IMR-90 (cell line): ENCODE measurements at regions not wholly inside any gene's neighbourhood (a gene's known extent, or its start where the extent isn't known, plus 50 kb on each side); places are given as distances from the start of the nearest gene placed in this dataset.

Experiments
- ATAC-seq: fragments of 200-7000 bp; cut with Tn5 transposase; 2 replicates; pipeline ENCODE4 v1.9.1; 2020; ENCODE audit warnings: low read depth, mild to moderate bottlenecking, moderate library complexity
- BruUV-seq: library from RNA; stranded (reverse); fragments of 400-500 nt; replicated peaks from 2 replicates; lab custom pipeline; 2021; lab: Mats Ljungman, UMichigan
- CTCF ChIA-PET: fragments of 300-600 bp; formaldehyde crosslinking; extraction: SDS; loops from one replicate; lab custom pipeline; 2021; ENCODE audit warnings: antibody characterized with exemption; lab: Yijun Ruan, JAX
- POLR2A ChIA-PET: fragments of 300-600 bp; sonication (Branson Sonifier 250); formaldehyde crosslinking; loops from one replicate; lab custom pipeline; 2022; ENCODE audit warnings: antibody characterized with exemption; ENCODE audit not compliant: unreplicated experiment; lab: Charles Lee
- DNase-seq: peaks from one replicate; pipeline ENCODE4 v3.0.0; 2013
- H2AFZ ChIP-seq: replicated peaks from 2 replicates; pipeline ENCODE3; 2013; ENCODE audit warnings: low read length, mild to moderate bottlenecking; ENCODE audit not compliant: poor library complexity
- H2AK5ac ChIP-seq: 2 replicates; pipeline ENCODE4 v1.6.1; 2013; ENCODE audit warnings: low read depth, low read length, inconsistent platforms
- H2AK9ac ChIP-seq: replicated peaks from 2 replicates; pipeline ENCODE3; 2013; ENCODE audit warnings: mild to moderate bottlenecking, low read depth, low read length, moderate library complexity; ENCODE audit not compliant: poor library complexity
- H2BK120ac ChIP-seq: 2 replicates; pipeline ENCODE4 v1.6.1; 2013; ENCODE audit warnings: low read depth, low read length, inconsistent platforms
- H2BK15ac ChIP-seq: 3 replicates; pipeline ENCODE4 v1.6.1; 2013; ENCODE audit warnings: low read depth, low read length, inconsistent platforms
- H2BK20ac ChIP-seq: 2 replicates; pipeline ENCODE4 v1.6.1; 2013; ENCODE audit warnings: low read depth, mild to moderate bottlenecking, inconsistent platforms, low read length, moderate library complexity
- H2BK5ac ChIP-seq: 2 replicates; pipeline ENCODE4 v1.6.1; 2013; ENCODE audit warnings: mild to moderate bottlenecking, low read depth, low read length, inconsistent platforms; ENCODE audit not compliant: poor library complexity, severe bottlenecking
- H3K14ac ChIP-seq: replicated peaks from 2 replicates; pipeline ENCODE4 v1.6.1; 2013; ENCODE audit warnings: low read depth, low read length, inconsistent platforms
- H3K18ac ChIP-seq: 2 replicates; pipeline ENCODE4 v1.6.1; 2013; ENCODE audit warnings: low read depth, low read length, control low read depth
- H3K23ac ChIP-seq: 2 replicates; pipeline ENCODE4 v1.6.1; 2013; ENCODE audit warnings: low read depth, low read length, inconsistent platforms
- H3K27ac ChIP-seq: 2 replicates; pipeline ENCODE4 v1.5.1; 2013; ENCODE audit warnings: mild to moderate bottlenecking, control low read depth, low read length; ENCODE audit not compliant: insufficient read depth
- H3K27me3 ChIP-seq: 2 replicates; pipeline ENCODE4 v1.6.1; 2013; ENCODE audit warnings: low read length; ENCODE audit not compliant: control insufficient read depth, insufficient read depth
- H3K36me3 ChIP-seq: 2 replicates; pipeline ENCODE4 v1.6.1; 2013; ENCODE audit warnings: low read length, mixed read lengths; ENCODE audit not compliant: control insufficient read depth, insufficient read depth
- H3K4ac ChIP-seq: 2 replicates; pipeline ENCODE4 v1.6.1; 2013; ENCODE audit warnings: low read depth, low read length, inconsistent platforms
- H3K4me1 ChIP-seq: 2 replicates; pipeline ENCODE4 v1.6.1; 2013; ENCODE audit warnings: low read length, mixed read lengths; ENCODE audit not compliant: control insufficient read depth, insufficient read depth
- H3K4me2 ChIP-seq: 2 replicates; pipeline ENCODE4 v1.6.1; 2013; ENCODE audit warnings: low read depth, mild to moderate bottlenecking, control low read depth, low read length, moderate library complexity
- H3K4me3 ChIP-seq: 2 replicates; pipeline ENCODE4 v1.5.1; 2013; ENCODE audit warnings: low read depth, mild to moderate bottlenecking, control low read depth, low read length, moderate library complexity; ENCODE audit not compliant: insufficient read depth
- H3K56ac ChIP-seq: 2 replicates; pipeline ENCODE4 v1.6.1; 2013; ENCODE audit warnings: low read length, inconsistent platforms; ENCODE audit not compliant: insufficient read depth; ENCODE audit errors: extremely low read depth
- H3K79me1 ChIP-seq, 2 experiments: 2 replicates each; pipeline ENCODE4 v1.6.1; 2013; ENCODE audit warnings: low read length in 2 of 2, inconsistent platforms in 1 of 2, low read depth in 1 of 2
- H3K9ac ChIP-seq: 2 replicates; pipeline ENCODE4 v1.6.1; 2013; ENCODE audit warnings: low read depth, low read length, control low read depth
- H3K9me1 ChIP-seq: 2 replicates; pipeline ENCODE4 v1.6.1; 2013; ENCODE audit warnings: low read length, inconsistent platforms; ENCODE audit not compliant: insufficient read depth
- H3K9me3 ChIP-seq: 2 replicates; pipeline ENCODE4 v1.6.1; 2013; ENCODE audit warnings: low read length; ENCODE audit not compliant: control insufficient read depth, insufficient read depth
- H4K20me1 ChIP-seq: 2 replicates; pipeline ENCODE4 v1.6.1; 2013; ENCODE audit warnings: low read length, inconsistent platforms; ENCODE audit not compliant: insufficient read depth
- H4K5ac ChIP-seq: 2 replicates; pipeline ENCODE4 v1.6.1; 2013; ENCODE audit warnings: mild to moderate bottlenecking, low read depth, low read length, control low read depth
- H4K8ac ChIP-seq, 2 experiments: 2 replicates each; pipeline ENCODE4 v1.6.1; 2013; ENCODE audit warnings: low read depth in 2 of 2, low read length in 2 of 2, control low read depth in 1 of 2, inconsistent platforms in 1 of 2
- H4K91ac ChIP-seq: 2 replicates; pipeline ENCODE4 v1.6.1; 2013; ENCODE audit warnings: low read depth, low read length, inconsistent platforms; ENCODE audit not compliant: insufficient read depth
- BHLHE40 ChIP-seq: fragments of 150-350 bp; IDR thresholded peaks from 2 replicates; pipeline ENCODE4 v1.6.1; 2016; ENCODE audit warnings: mild to moderate bottlenecking, low read depth, low read length
- CEBPB ChIP-seq: IDR thresholded peaks from 2 replicates; pipeline ENCODE4 v1.6.1; 2012; ENCODE audit warnings: low read depth, low read length, improper control_type of control experiment
- CHD1 ChIP-seq: IDR thresholded peaks from 2 replicates; pipeline ENCODE4 v1.6.1; 2012; ENCODE audit warnings: low read depth, low read length, improper control_type of control experiment
- FOS ChIP-seq: fragments of 150-350 bp; IDR thresholded peaks from 2 replicates; pipeline ENCODE4 v1.6.1; 2016; ENCODE audit warnings: low read depth, low read length
- MAFK ChIP-seq: IDR thresholded peaks from 2 replicates; pipeline ENCODE4 v1.6.1; 2012; ENCODE audit warnings: low read depth, low read length, improper control_type of control experiment
- MAZ ChIP-seq: IDR thresholded peaks from 2 replicates; pipeline ENCODE4 v1.6.1; 2012; ENCODE audit warnings: low read depth, mild to moderate bottlenecking, low read length, improper control_type of control experiment, moderate library complexity, borderline replicate concordance
- NFE2L2 ChIP-seq: fragments of 150-350 bp; IDR thresholded peaks from 2 replicates; pipeline ENCODE4 v1.6.1; 2016; ENCODE audit warnings: low read depth, mild to moderate bottlenecking, low read length
- RAD21 ChIP-seq: IDR thresholded peaks from 2 replicates; pipeline ENCODE4 v1.6.1; 2012; ENCODE audit warnings: low read length, improper control_type of control experiment
- RCOR1 ChIP-seq: IDR thresholded peaks from 2 replicates; pipeline ENCODE4 v1.6.1; 2012; ENCODE audit warnings: mild to moderate bottlenecking, low read length, improper control_type of control experiment; ENCODE audit not compliant: insufficient replicate concordance
- SMC3 ChIP-seq: fragments of 150-350 bp; IDR thresholded peaks from 2 replicates; pipeline ENCODE4 v1.6.1; 2016; ENCODE audit warnings: low read depth, mild to moderate bottlenecking, antibody characterized with exemption, low read length, moderate library complexity
- dilution Hi-C: fragments of 300-500 bp; cut with HindIII; formaldehyde crosslinking; loops from one replicate; pipeline ENCODE4 v1.14.3; 2018; ENCODE audit warnings: low sequenced_read_pairs; ENCODE audit not compliant: unreplicated experiment
- in situ Hi-C: fragments of 300-500 bp; cut with MboI; formaldehyde crosslinking; loops from 3 replicates; pipeline ENCODE4 v1.14.3; 2019; ENCODE audit warnings: low sequenced_read_pairs, inconsistent platforms, mixed read lengths
- intact Hi-C: fragments of 100-400 bp; cut with micrococcal nuclease; formaldehyde crosslinking; loops from 2 replicates; pipeline ENCODE4 v1.10.0; 2022

GRCh38 chr10:53069013-53069412 lies 296.4 kb upstream of the MBL2 start:
- H2AFZ ChIP-seq: no peak overlapping the region
- no peak for TF ChIP-seq BHLHE40
- TF ChIP-seq SMC3: no peak
- TF ChIP-seq MAFK: no peak
- TF ChIP-seq FOS: no peak
- TF ChIP-seq RCOR1: no peak
- no peak for TF ChIP-seq RAD21
- TF ChIP-seq NFE2L2: no peak
- TF ChIP-seq MAZ: no peak
- no peak for TF ChIP-seq CEBPB
- no peak for TF ChIP-seq CHD1
- no peak overlapping the region for H3K56ac ChIP-seq
- H3K4me2 ChIP-seq: no peak overlapping the region
- no peak overlapping the region for H2AK5ac ChIP-seq
- no peak overlapping the region for H4K5ac ChIP-seq
- BruUV-seq: no TSS peak
- H3K4me3 ChIP-seq: no peak overlapping the region
- H3K36me3 ChIP-seq: no peaks in the 10 kb centered on the region
- no peak overlapping the region for H3K23ac ChIP-seq
- no peak overlapping the region for H4K91ac ChIP-seq
- H3K4ac ChIP-seq: no peak overlapping the region
- no peaks in the 10 kb centered on the region for H3K9me3 ChIP-seq
- ATAC-seq (no peak), DNase-seq (no peak)
- ChIA-PET CTCF (no interaction called here), POLR2A (no interaction called here)
- no peak overlapping the region for H2AK9ac ChIP-seq
- H4K8ac ChIP-seq: no peak overlapping the region
- H4K20me1 ChIP-seq: no peaks in the 10 kb centered on the region
- H2BK120ac ChIP-seq: no peak overlapping the region
- in situ Hi-C loops (no loop called here), dilution Hi-C loops (no loop called here), intact Hi-C loops (no loop called here)
- H3K79me1 ChIP-seq: no peaks in the 10 kb centered on the region
- H3K27ac ChIP-seq: no peak overlapping the region
- H3K4me1 ChIP-seq: no peaks in the 10 kb centered on the region
- no peak overlapping the region for H3K9ac ChIP-seq
- no peak overlapping the region for H2BK15ac ChIP-seq
- no peaks in the 10 kb centered on the region for H3K9me1 ChIP-seq
- no peak overlapping the region for H2BK5ac ChIP-seq
- no peaks in the 10 kb centered on the region for H3K27me3 ChIP-seq
- no peak overlapping the region for H2BK20ac ChIP-seq
- H3K14ac ChIP-seq: no peak overlapping the region
- H3K18ac ChIP-seq: no peak overlapping the region
